GM19240 (cell line): ENCODE measurements at regions not wholly inside any gene's neighbourhood (a gene's known extent, or its start where the extent isn't known, plus 50 kb on each side); places are given as distances from the start of the nearest gene placed in this dataset.

Experiments
- DNase-seq: peaks from one replicate; pipeline ENCODE4 v3.0.0; 2011; ENCODE audit warnings: low spot score; ENCODE audit not compliant: insufficient read length

- DNase-seq, result no peak
Measured at GRCh38 chr1:4565166-4565565, 89.2 kb upstream of the AJAP1 start.

- DNase-seq, result no peak
Measured at GRCh38 chr1:4565801-4566449, 88.5 kb upstream of the AJAP1 start.

- DNase-seq, result no peak
Measured at GRCh38 chr1:4571263-4571662, 83.1 kb upstream of the AJAP1 start.

GRCh38 chr1:4573526-4573925, 80.9 kb upstream of the AJAP1 start:
- no peak for DNase-seq

GRCh38 chr1:4581807-4582206, 72.6 kb upstream of the AJAP1 start:
- DNase-seq, result no peak

GRCh38 chr1:4584449-4584848, 70.0 kb upstream of the AJAP1 start:
- DNase-seq, result no peak

GRCh38 chr1:4585216-4585615, 69.2 kb upstream of the AJAP1 start:
- DNase-seq, result peak; percentile 40

- DNase-seq, result no peak
Measured at GRCh38 chr1:4585705-4586104, 68.7 kb upstream of the AJAP1 start.

- no peak for DNase-seq
Measured at GRCh38 chr1:4586611-4587160, 67.7 kb upstream of the AJAP1 start.

GRCh38 chr1:4587721-4588120, 66.7 kb upstream of the AJAP1 start:
- DNase-seq, result no peak

GRCh38 chr1:4590756-4591155, 63.7 kb upstream of the AJAP1 start:
- no peak for DNase-seq

- no peak for DNase-seq
Measured at GRCh38 chr1:4591926-4592325, 62.5 kb upstream of the AJAP1 start.

- DNase-seq, result no peak
Measured at GRCh38 chr1:4593106-4593505, 61.3 kb upstream of the AJAP1 start.

GRCh38 chr1:4594286-4594991, 60.0 kb upstream of the AJAP1 start:
- DNase-seq, result no peak

- no peak for DNase-seq
Measured at GRCh38 chr1:4595341-4596225, 58.8 kb upstream of the AJAP1 start.

- DNase-seq, result no peak
Measured at GRCh38 chr1:4596486-4596885, 57.9 kb upstream of the AJAP1 start.

GRCh38 chr1:4597020-4597419, 57.4 kb upstream of the AJAP1 start:
- no peak for DNase-seq

GRCh38 chr1:4598561-4598960, 55.8 kb upstream of the AJAP1 start:
- DNase-seq, result no peak

GRCh38 chr1:4599521-4599920, 54.9 kb upstream of the AJAP1 start:
- DNase-seq, result no peak

GRCh38 chr1:4599951-4600481, 54.4 kb upstream of the AJAP1 start:
- no peak for DNase-seq

- DNase-seq, result no peak
Measured at GRCh38 chr1:4600615-4601460, 53.6 kb upstream of the AJAP1 start.
